SK-N-SH treated with all-trans-retinoic acid at 6 μM for 48 hours (cell line): ENCODE measurements at regions not wholly inside any gene's neighbourhood (a gene's known extent, or its start where the extent isn't known, plus 50 kb on each side); places are given as distances from the start of the nearest gene placed in this dataset.
A peak's percentile ranks its signal among the peaks of the same experiment; 100 is the strongest.

ENCODE experiments used
- ATAC-seq: fragments of 200-7000 bp; cut with Tn5 transposase; 3 replicates; pipeline ENCODE4 v1.9.1; 2020; ENCODE audit warnings: mild to moderate bottlenecking, moderate library complexity
- ARNTL ChIP-seq: fragments of 450-650 bp; formaldehyde crosslinking; IDR thresholded peaks from 2 replicates; pipeline ENCODE4 v1.5.0; 2020; ENCODE audit warnings: low read depth, mild to moderate bottlenecking, moderate library complexity, borderline replicate concordance
- BACH2 ChIP-seq: fragments of 250-450 bp; sonication (Bioruptor Pico); IDR thresholded peaks from 2 replicates; pipeline ENCODE4 v1.9.0; 2021; ENCODE audit warnings: mild to moderate bottlenecking, borderline replicate concordance
- CSDC2 ChIP-seq: fragments of 250-450 bp; sonication (Bioruptor Pico); IDR thresholded peaks from 2 replicates; pipeline ENCODE4 v1.5.0; 2020; ENCODE audit warnings: mild to moderate bottlenecking, moderate library complexity
- ESRRG ChIP-seq: fragments of 250-450 bp; sonication (Bioruptor Pico); IDR thresholded peaks from 2 replicates; pipeline ENCODE4 v1.6.1; 2021; ENCODE audit warnings: mild to moderate bottlenecking
- GLIS3 ChIP-seq: fragments of 250-450 bp; sonication (Bioruptor Pico); IDR thresholded peaks from 2 replicates; pipeline ENCODE4 v1.5.0; 2020; ENCODE audit warnings: mild to moderate bottlenecking, moderate library complexity
- ISL1 ChIP-seq: fragments of 250-450 bp; sonication (Bioruptor Pico); IDR thresholded peaks from 2 replicates; pipeline ENCODE4 v2.1.2; 2022; ENCODE audit warnings: mild to moderate bottlenecking, moderate library complexity
- OSR1 ChIP-seq: fragments of 250-450 bp; sonication (Bioruptor Pico); IDR thresholded peaks from 2 replicates; pipeline ENCODE4 v1.8.0; 2022; ENCODE audit warnings: moderate library complexity, mild to moderate bottlenecking, inconsistent platforms
- POU6F1 ChIP-seq: fragments of 250-450 bp; sonication (Bioruptor Pico); IDR thresholded peaks from 2 replicates; pipeline ENCODE4 v1.8.0; 2021; ENCODE audit warnings: low read depth, mild to moderate bottlenecking, moderate library complexity, borderline replicate concordance
- PPARA ChIP-seq: fragments of 250-450 bp; sonication (Bioruptor Pico); IDR thresholded peaks from 2 replicates; pipeline ENCODE4 v1.5.0; 2020; ENCODE audit warnings: mild to moderate bottlenecking, borderline replicate concordance
- RARB ChIP-seq: fragments of 250-450 bp; sonication (Bioruptor Pico); IDR thresholded peaks from 2 replicates; pipeline ENCODE4 v1.8.0; 2021; ENCODE audit warnings: mild to moderate bottlenecking, moderate library complexity
- SNAI2 ChIP-seq: fragments of 250-450 bp; sonication (Bioruptor Pico); IDR thresholded peaks from 2 replicates; pipeline ENCODE4 v1.5.0; 2020; ENCODE audit warnings: mild to moderate bottlenecking, moderate library complexity
- TCF4 ChIP-seq: fragments of 250-450 bp; sonication (Bioruptor Pico); IDR thresholded peaks from 2 replicates; pipeline ENCODE4 v1.8.0; 2021; ENCODE audit warnings: mild to moderate bottlenecking, moderate library complexity, borderline replicate concordance
- TOX ChIP-seq: fragments of 250-450 bp; sonication (Bioruptor Pico); IDR thresholded peaks from 2 replicates; pipeline ENCODE4 v1.8.0; 2021; ENCODE audit warnings: mild to moderate bottlenecking, moderate library complexity, borderline replicate concordance
- TSHZ2 ChIP-seq: fragments of 250-450 bp; sonication (Bioruptor Pico); IDR thresholded peaks from 2 replicates; pipeline ENCODE4 v1.5.0; 2020; ENCODE audit warnings: mild to moderate bottlenecking, moderate library complexity
- ZC3H10 ChIP-seq: fragments of 250-450 bp; sonication (Bioruptor Pico); IDR thresholded peaks from 2 replicates; pipeline ENCODE4 v1.5.1; 2021; ENCODE audit warnings: mild to moderate bottlenecking, moderate library complexity
- ZFP3 ChIP-seq: fragments of 250-450 bp; sonication (Bioruptor Pico); IDR thresholded peaks from 2 replicates; pipeline ENCODE4 v1.5.0; 2020; ENCODE audit warnings: mild to moderate bottlenecking, moderate library complexity
- ZNF565 ChIP-seq: fragments of 450-650 bp; formaldehyde crosslinking; conservative IDR thresholded peaks from 2 replicates; pipeline ENCODE4 v1.5.0; 2020; ENCODE audit warnings: low read depth, mild to moderate bottlenecking, moderate library complexity
- ZNF70 ChIP-seq: fragments of 450-650 bp; formaldehyde crosslinking; IDR thresholded peaks from 2 replicates; pipeline ENCODE4 v1.5.0; 2020; ENCODE audit warnings: mild to moderate bottlenecking, moderate library complexity
- ZNF8 ChIP-seq: fragments of 450-650 bp; formaldehyde crosslinking; IDR thresholded peaks from 2 replicates; pipeline ENCODE4 v1.5.0; 2020; ENCODE audit warnings: mild to moderate bottlenecking, moderate library complexity
- TF ChIP-seq, protein P1 (sequence below): fragments of 250-450 bp; sonication (Bioruptor Pico); IDR thresholded peaks from 2 replicates; pipeline ENCODE4 v1.5.1; 2020; ENCODE audit warnings: low read depth, mild to moderate bottlenecking, moderate library complexity
- TF ChIP-seq, protein P2 (sequence below): fragments of 250-450 bp; sonication (Bioruptor Pico); IDR thresholded peaks from 2 replicates; pipeline ENCODE4 v1.8.0; 2020; ENCODE audit warnings: mild to moderate bottlenecking, moderate library complexity, borderline replicate concordance

- TF ChIP-seq ESRRG (CRISPR knock-in tag), result no peak
- TF ChIP-seq RARB (CRISPR knock-in tag), result no peak
- TF ChIP-seq ARNTL (CRISPR knock-in tag), result no peak
- TF ChIP-seq ZNF565 (CRISPR knock-in tag), result no peak
- TF ChIP-seq, protein P1, sequence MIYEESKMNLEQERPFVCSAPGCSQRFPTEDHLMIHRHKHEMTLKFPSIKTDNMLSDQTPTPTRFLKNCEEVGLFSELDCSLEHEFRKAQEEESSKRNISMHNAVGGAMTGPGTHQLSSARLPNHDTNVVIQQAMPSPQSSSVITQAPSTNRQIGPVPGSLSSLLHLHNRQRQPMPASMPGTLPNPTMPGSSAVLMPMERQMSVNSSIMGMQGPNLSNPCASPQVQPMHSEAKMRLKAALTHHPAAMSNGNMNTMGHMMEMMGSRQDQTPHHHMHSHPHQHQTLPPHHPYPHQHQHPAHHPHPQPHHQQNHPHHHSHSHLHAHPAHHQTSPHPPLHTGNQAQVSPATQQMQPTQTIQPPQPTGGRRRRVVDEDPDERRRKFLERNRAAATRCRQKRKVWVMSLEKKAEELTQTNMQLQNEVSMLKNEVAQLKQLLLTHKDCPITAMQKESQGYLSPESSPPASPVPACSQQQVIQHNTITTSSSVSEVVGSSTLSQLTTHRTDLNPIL (CRISPR knock-in tag), result no peak
- TF ChIP-seq ISL1, result no peak
- TF ChIP-seq BACH2, result no peak
- TF ChIP-seq TOX, result no peak
Observed at GRCh38 chr1:239897458-239897857, 194.2 kb upstream of the FMN2 start (continued).

- ATAC-seq, result peak; percentile 96
- TF ChIP-seq ZC3H10 (CRISPR knock-in tag) (peak; percentile 18; the same call in 1 of the 2 replicates), TCF4 (CRISPR knock-in tag) (no peak), TSHZ2 (CRISPR knock-in tag) (no peak), ZNF8 (CRISPR knock-in tag) (no peak)
Observed at GRCh38 chr1:239898062-239898730, 193.5 kb upstream of the FMN2 start.

DNA sequence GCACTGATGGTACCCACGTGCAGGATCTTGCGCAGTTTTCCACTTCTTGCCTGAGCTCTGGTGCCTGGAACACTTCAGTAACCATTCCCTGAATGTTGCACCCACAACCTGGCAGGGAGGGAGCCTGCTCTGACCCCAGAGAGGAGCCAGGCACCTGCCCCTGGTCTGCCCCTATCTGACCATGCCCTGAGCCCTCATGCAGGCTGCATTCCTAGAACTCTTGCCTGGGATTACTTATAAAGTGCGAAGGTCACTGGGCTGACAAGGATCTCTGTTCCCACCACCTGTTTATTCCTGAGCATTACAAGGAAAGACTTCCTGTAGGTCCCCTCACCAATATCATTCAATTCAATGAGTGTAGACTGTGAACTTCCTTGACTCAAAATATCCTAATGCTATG, 191.9 kb upstream of the FMN2 start:
- TF ChIP-seq ISL1, result no peak
- TF ChIP-seq, protein P1 (CRISPR knock-in tag), result no peak
- TF ChIP-seq BACH2, result no peak
- no peak for TF ChIP-seq OSR1 (CRISPR knock-in tag)
- TF ChIP-seq TCF4 (CRISPR knock-in tag), result no peak
- no peak for TF ChIP-seq ZNF8 (CRISPR knock-in tag)
- no peak for TF ChIP-seq POU6F1 (CRISPR knock-in tag)
- no peak for TF ChIP-seq ZFP3 (CRISPR knock-in tag)

DNA sequence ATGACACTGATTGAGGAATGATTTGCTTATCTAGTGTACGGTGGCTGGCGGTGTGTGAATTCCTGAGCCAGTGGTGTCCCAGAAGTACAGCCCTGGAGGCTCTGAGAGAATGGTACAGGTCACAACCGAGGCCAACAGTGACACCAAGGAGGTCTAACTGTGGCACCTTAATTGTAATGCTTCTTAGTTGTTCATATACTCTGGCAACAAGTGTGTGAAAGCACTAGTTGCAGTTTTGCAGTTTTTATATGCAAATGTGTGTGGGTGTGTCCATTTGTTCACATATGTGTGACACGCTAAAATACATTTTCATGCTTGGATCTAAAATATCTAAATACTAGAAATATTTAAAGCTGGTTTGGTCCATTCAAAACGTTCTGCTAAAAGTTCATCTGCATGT, 185.3 kb upstream of the FMN2 start:
- ATAC-seq, result no peak
- TF ChIP-seq TSHZ2 (CRISPR knock-in tag) (no peak), GLIS3 (CRISPR knock-in tag) (no peak), ZNF565 (CRISPR knock-in tag) (no peak), TCF4 (CRISPR knock-in tag) (no peak), SNAI2 (CRISPR knock-in tag) (no peak), TOX (no peak), CSDC2 (CRISPR knock-in tag) (no peak), ISL1 (no peak), RARB (CRISPR knock-in tag) (no peak), ZNF70 (no peak), PPARA (no peak)
- TF ChIP-seq, protein P2, sequence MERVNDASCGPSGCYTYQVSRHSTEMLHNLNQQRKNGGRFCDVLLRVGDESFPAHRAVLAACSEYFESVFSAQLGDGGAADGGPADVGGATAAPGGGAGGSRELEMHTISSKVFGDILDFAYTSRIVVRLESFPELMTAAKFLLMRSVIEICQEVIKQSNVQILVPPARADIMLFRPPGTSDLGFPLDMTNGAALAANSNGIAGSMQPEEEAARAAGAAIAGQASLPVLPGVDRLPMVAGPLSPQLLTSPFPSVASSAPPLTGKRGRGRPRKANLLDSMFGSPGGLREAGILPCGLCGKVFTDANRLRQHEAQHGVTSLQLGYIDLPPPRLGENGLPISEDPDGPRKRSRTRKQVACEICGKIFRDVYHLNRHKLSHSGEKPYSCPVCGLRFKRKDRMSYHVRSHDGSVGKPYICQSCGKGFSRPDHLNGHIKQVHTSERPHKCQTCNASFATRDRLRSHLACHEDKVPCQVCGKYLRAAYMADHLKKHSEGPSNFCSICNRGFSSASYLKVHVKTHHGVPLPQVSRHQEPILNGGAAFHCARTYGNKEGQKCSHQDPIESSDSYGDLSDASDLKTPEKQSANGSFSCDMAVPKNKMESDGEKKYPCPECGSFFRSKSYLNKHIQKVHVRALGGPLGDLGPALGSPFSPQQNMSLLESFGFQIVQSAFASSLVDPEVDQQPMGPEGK (CRISPR knock-in tag), result no peak

More for the DNA sequence above, 191.9 kb upstream of the FMN2 start:
- no peak for ATAC-seq
